HCT116 (cell line): ENCODE measurements at regions not wholly inside any gene's neighbourhood (a gene's known extent, or its start where the extent isn't known, plus 50 kb on each side); places are given as distances from the start of the nearest gene placed in this dataset.

Source experiments
- ATAC-seq: fragments of 200-7000 bp; cut with Tn5 transposase; 2 replicates; pipeline ENCODE4 v1.9.1; 2020; ENCODE audit warnings: mild to moderate bottlenecking, moderate library complexity
- BruUV-seq: library from RNA; stranded (reverse); fragments of 400-500 nt; replicated peaks from 2 replicates; lab custom pipeline; 2021; lab: Mats Ljungman, UMichigan
- CTCF ChIA-PET: fragments of 300-600 bp; sonication (Branson Sonifier 250); formaldehyde crosslinking; loops from one replicate; lab custom pipeline; 2021; ENCODE audit warnings: antibody characterized with exemption; lab: Charles Lee
- POLR2A ChIA-PET: fragments of 300-600, 350-600 bp; sonication (Branson Sonifier 250); formaldehyde crosslinking; loops from one replicate; lab custom pipeline; 2021; ENCODE audit warnings: antibody characterized with exemption; lab: Charles Lee
- RAD21 ChIA-PET, 2 experiments: fragments of 300-600 bp; sonication (Branson Sonifier 250); formaldehyde crosslinking; loops; one replicate each; lab custom pipeline; 2023; ENCODE audit warnings: low total read pairs in 2 of 2; ENCODE audit not compliant: uncharacterized antibody in 2 of 2, unreplicated experiment in 2 of 2, low non-redundant PET in 1 of 2; lab: Charles Lee
- DNase-seq: peaks from one replicate; pipeline ENCODE4 v3.0.0-alpha.2; 2010; ENCODE audit warnings: low read depth, low spot score
- H2AFZ ChIP-seq: fragments of 200-600 bp; shearing (Covaris generic), sonication (generic); 2 replicates; pipeline ENCODE4 v1.6.1; 2017; ENCODE audit warnings: low read depth, mixed run types, mixed read lengths, antibody characterized with exemption, low read length; ENCODE audit not compliant: poor library complexity, severe bottlenecking
- H3K27ac ChIP-seq: 2 replicates; pipeline ENCODE4 v1.5.1; 2012; ENCODE audit warnings: low read depth, low read length
- H3K27me3 ChIP-seq: fragments of 200-600 bp; sonication (generic); 2 replicates; pipeline ENCODE4 v1.6.1; 2016; ENCODE audit warnings: mixed run types, low read length, mixed read lengths; ENCODE audit not compliant: insufficient read depth
- H3K36me3 ChIP-seq, 2 experiments: fragments of 200-500 bp in 1 of 2; fragments of 200-600 bp in 1 of 2; sonication (Bioruptor generic) in 1 of 2; sonication (generic) in 1 of 2; 2 replicates each; pipeline versions ENCODE4 v1.5.1 to v1.6.1; 2014 to 2016; ENCODE audit warnings: low read length in 2 of 2, inconsistent platforms in 1 of 2, mixed read lengths in 1 of 2, mixed run types in 1 of 2; ENCODE audit not compliant: insufficient read depth in 2 of 2, control insufficient read depth in 1 of 2
- H3K4me1 ChIP-seq, 2 experiments: fragments of 200-600 bp in 1 of 2; sonication (generic) in 1 of 2; 2 replicates each; pipeline versions ENCODE4 v1.5.1 to v1.6.1; 2012 to 2017; ENCODE audit warnings: low read length in 2 of 2, inconsistent platforms in 1 of 2, mild to moderate bottlenecking in 1 of 2, mixed read lengths in 1 of 2, mixed run types in 1 of 2, moderate library complexity in 1 of 2; ENCODE audit not compliant: insufficient read depth in 2 of 2, control insufficient read depth in 1 of 2
- H3K4me2 ChIP-seq: fragments of 200-600 bp; sonication (generic); 2 replicates; pipeline ENCODE4 v1.6.1; 2017; ENCODE audit warnings: mixed run types, low read length, mixed read lengths
- H3K4me3 ChIP-seq, 2 experiments: fragments of 200-600 bp in 1 of 2; sonication (generic) in 1 of 2; replicated peaks in 1 of 2; 2 replicates each; pipeline ENCODE4 v1.5.1; 2011 to 2016; ENCODE audit warnings: low read length in 2 of 2, control low read depth in 1 of 2, low read depth in 1 of 2, mild to moderate bottlenecking in 1 of 2, mixed read lengths in 1 of 2, mixed run types in 1 of 2
- H3K79me2 ChIP-seq: fragments of 200-600 bp; sonication (generic); 2 replicates; pipeline ENCODE4 v1.6.1; 2017; ENCODE audit warnings: mild to moderate bottlenecking, mixed run types, low read length, moderate library complexity, mixed read lengths; ENCODE audit not compliant: insufficient read depth
- H3K9ac ChIP-seq: fragments of 200-600 bp; sonication (generic); 2 replicates; pipeline ENCODE4 v1.6.1; 2016; ENCODE audit warnings: low read length, mixed read lengths
- H3K9me2 ChIP-seq: fragments of 200-600 bp; sonication (generic), shearing (Covaris generic); 2 replicates; pipeline ENCODE4 v1.6.1; 2017; ENCODE audit warnings: mixed run types, mild to moderate bottlenecking, moderate library complexity; ENCODE audit not compliant: insufficient read depth
- H3K9me3 ChIP-seq, 2 experiments: fragments of 200-500 bp in 1 of 2; fragments of 200-600 bp in 1 of 2; sonication (Bioruptor generic) in 1 of 2; sonication (generic) in 1 of 2; 2 replicates each; pipeline ENCODE4 v1.6.1; 2014 to 2017; ENCODE audit warnings: low read length in 2 of 2, mixed read lengths in 2 of 2, inconsistent platforms in 1 of 2, low read depth in 1 of 2, mild to moderate bottlenecking in 1 of 2, mixed run types in 1 of 2, moderate library complexity in 1 of 2; ENCODE audit not compliant: control insufficient read depth in 1 of 2, insufficient read depth in 1 of 2
- H4K20me1 ChIP-seq: fragments of 200-600 bp; sonication (generic), shearing (Covaris generic); 2 replicates; pipeline ENCODE4 v1.6.1; 2017; ENCODE audit warnings: mixed run types, mild to moderate bottlenecking, moderate library complexity; ENCODE audit not compliant: insufficient read depth
- ATF3 ChIP-seq: IDR thresholded peaks from 2 replicates; pipeline ENCODE4 v1.6.1; 2012
- CBX3 ChIP-seq: IDR thresholded peaks from 2 replicates; pipeline ENCODE4 v1.6.1; 2012; ENCODE audit warnings: low read depth
- CEBPB ChIP-seq: IDR thresholded peaks from 2 replicates; pipeline ENCODE4 v1.6.1; 2012; ENCODE audit warnings: low read depth
- CTCF ChIP-seq, 3 experiments: fragments of 200-600 bp in 1 of 3; sonication (generic) in 1 of 3; IDR thresholded peaks in 2 of 3; conservative IDR thresholded peaks in 1 of 3; 2 replicates each; pipeline ENCODE4 v1.5.1; 2012 to 2017; ENCODE audit warnings: low read depth in 2 of 3, low read length in 2 of 3, antibody characterized with exemption in 1 of 3, borderline replicate concordance in 1 of 3, control low read depth in 1 of 3, mild to moderate bottlenecking in 1 of 3, mixed read lengths in 1 of 3, mixed run types in 1 of 3, moderate library complexity in 1 of 3; ENCODE audit not compliant: insufficient read depth in 1 of 3
- EGR1 ChIP-seq: IDR thresholded peaks from 2 replicates; pipeline ENCODE4 v1.6.1; 2012; ENCODE audit warnings: low read depth
- ELF1 ChIP-seq: IDR thresholded peaks from 2 replicates; pipeline ENCODE4 v1.6.1; 2012; ENCODE audit warnings: low read depth, borderline replicate concordance
- EZH2 ChIP-seq: fragments of 200-600 bp; sonication (generic); IDR thresholded peaks from 2 replicates; pipeline ENCODE4 v1.6.1; 2017; ENCODE audit warnings: antibody characterized with exemption, mixed run types
- EZH2phosphoT487 ChIP-seq: fragments of 200-600 bp; IDR thresholded peaks from 2 replicates; pipeline ENCODE4 v1.6.1; 2018; ENCODE audit warnings: antibody characterized with exemption, borderline replicate concordance
- JUND ChIP-seq: IDR thresholded peaks from 2 replicates; pipeline ENCODE4 v1.6.1; 2012
- MAX ChIP-seq: IDR thresholded peaks from 2 replicates; pipeline ENCODE4 v1.6.1; 2012
- POLR2A ChIP-seq: IDR thresholded peaks from 2 replicates; pipeline ENCODE4 v1.7.0; 2011; ENCODE audit warnings: borderline replicate concordance; ENCODE audit not compliant: insufficient read depth, insufficient read length; ENCODE audit errors: extremely low read depth
- POLR2AphosphoS5 ChIP-seq: IDR thresholded peaks from 2 replicates; pipeline ENCODE4 v1.6.1; 2011; ENCODE audit warnings: mild to moderate bottlenecking, low read depth, low read length, moderate library complexity
- RAD21 ChIP-seq: IDR thresholded peaks from 2 replicates; pipeline ENCODE4 v1.6.1; 2012; ENCODE audit warnings: low read depth, mild to moderate bottlenecking
- REST ChIP-seq: IDR thresholded peaks from 2 replicates; pipeline ENCODE4 v1.6.1; 2012; ENCODE audit warnings: low read depth
- SIN3A ChIP-seq: IDR thresholded peaks from 2 replicates; pipeline ENCODE4 v1.6.1; 2012; ENCODE audit warnings: low read depth
- SRF ChIP-seq: IDR thresholded peaks from 2 replicates; pipeline ENCODE4 v1.6.1; 2012; ENCODE audit warnings: low read depth
- YY1 ChIP-seq: IDR thresholded peaks from 2 replicates; pipeline ENCODE4 v1.6.1; 2011; ENCODE audit warnings: low read length, low read depth, moderate library complexity, mild to moderate bottlenecking; ENCODE audit not compliant: insufficient replicate concordance; ENCODE audit errors: extremely low read depth
- ZBTB33 ChIP-seq: IDR thresholded peaks from 2 replicates; pipeline ENCODE4 v1.6.1; 2011; ENCODE audit warnings: mild to moderate bottlenecking, low read length, moderate library complexity; ENCODE audit not compliant: insufficient replicate concordance; ENCODE audit errors: extremely low read depth
- ZFX ChIP-seq: fragments of 450-650 bp; IDR thresholded peaks from 2 replicates; pipeline ENCODE4 v1.6.1; 2017
- ZNF274 ChIP-seq: fragments of 200-500 bp; sonication (Bioruptor generic); IDR thresholded peaks from 2 replicates; pipeline ENCODE4 v1.6.1; 2014; ENCODE audit warnings: mild to moderate bottlenecking, low read depth, low read length, inconsistent platforms
- intact Hi-C: fragments of 100-400 bp; cut with micrococcal nuclease; formaldehyde crosslinking; loops from 2 replicates; pipeline ENCODE4 v1.10.0; 2022

GRCh38 chr11:10397226-10397987 lies 57.7 kb upstream of the AMPD3 start:
- H4K20me1 ChIP-seq, result no peaks in the 10 kb centered on the region
- no peak for ATAC-seq
- H3K36me3 ChIP-seq, result no peaks in the 10 kb centered on the region
- no peaks in the 10 kb centered on the region for H3K79me2 ChIP-seq
- no peak for DNase-seq
- ChIA-PET CTCF (interaction anchor here (1.2 to 1.4 kb wide), 3 partner anchors 9 to 373 kb away, joined by 3 to 4 read pairs (median 3); no protein-coding TSS in a partner anchor), POLR2A (no interaction called here), RAD21 (no interaction called here)
- H3K27me3 ChIP-seq, result no peaks in the 10 kb centered on the region
- H3K4me3 ChIP-seq, result no peak overlapping the region
- no peaks in the 10 kb centered on the region for H3K9me3 ChIP-seq
- TF ChIP-seq ZNF274, result no peak
- TF ChIP-seq ZBTB33, result no peak
- TF ChIP-seq CTCF (IDR thresholded peaks at IDR 0.05 in 2 of 3, conservative IDR thresholded peaks at IDR 0.05 in 1 of 3; ENCODE audit: borderline replicate concordance in 1 of 3, insufficient read depth in 1 of 3, low read depth in 2 of 3, low read length in 2 of 3), result no peak
- no peak for TF ChIP-seq POLR2AphosphoS5
- no peak for TF ChIP-seq POLR2A
- TF ChIP-seq EZH2, result no peak
- no peak for TF ChIP-seq ZFX
- no peak for TF ChIP-seq SIN3A
- no peak for TF ChIP-seq ELF1
- TF ChIP-seq RAD21, result no peak
- no peak for TF ChIP-seq JUND
- TF ChIP-seq YY1, result no peak
- no peak for TF ChIP-seq MAX
- TF ChIP-seq CEBPB, result no peak
- TF ChIP-seq SRF, result no peak
- no peak for TF ChIP-seq CBX3
- TF ChIP-seq ATF3, result no peak
- TF ChIP-seq EGR1, result no peak
- TF ChIP-seq REST, result no peak
- no peak for TF ChIP-seq EZH2phosphoT487
- intact Hi-C loops, result no loop called here
- H3K9ac ChIP-seq, result no peak overlapping the region
- no peaks in the 10 kb centered on the region for H3K9me2 ChIP-seq
- BruUV-seq, result no TSS peak
- H2AFZ ChIP-seq, result no peak overlapping the region
- H3K27ac ChIP-seq, result no peak overlapping the region
- no peak overlapping the region for H3K4me2 ChIP-seq
- H3K4me1 ChIP-seq, result peaks cover 4 to 13% of the 10 kb centered on the region in 2 experiments; a peak in 2 of 4 replicates
